Brain microvascular endothelial cell (primary cell): ENCODE measurements at regions not wholly inside any gene's neighbourhood (a gene's known extent, or its start where the extent isn't known, plus 50 kb on each side); places are given as distances from the start of the nearest gene placed in this dataset.

Experiments
- DNase-seq: peaks from one replicate; pipeline ENCODE4 v3.0.0-alpha.2; 2020
- H3K27ac ChIP-seq: fragments of 250-450 bp; sonication (Bioruptor Pico); 2 replicates; pipeline ENCODE4 v1.5.1; 2020; ENCODE audit warnings: mild to moderate bottlenecking, moderate library complexity
- H3K27me3 ChIP-seq: fragments of 250-450 bp; sonication (Bioruptor Pico); replicated peaks from 2 replicates; pipeline ENCODE4 v1.5.1; 2020; ENCODE audit warnings: mild to moderate bottlenecking
- H3K36me3 ChIP-seq: fragments of 250-450 bp; sonication (Bioruptor Pico); replicated peaks from 2 replicates; pipeline ENCODE4 v1.5.1; 2020; ENCODE audit warnings: mild to moderate bottlenecking
- H3K4me3 ChIP-seq: 2 replicates; pipeline ENCODE4 v1.5.1; 2011; ENCODE audit warnings: low read depth, mild to moderate bottlenecking, control low read depth, low read length, moderate library complexity
- in situ Hi-C: cut with HindIII; loops from 2 replicates; pipeline ENCODE4 v1.10.0; 2017; ENCODE audit warnings: low sequenced_read_pairs, low pct_ligation_motif_present
- TF ChIP-seq, protein P1 (sequence below): IDR thresholded peaks from 2 replicates; pipeline ENCODE4 v1.5.1; 2011; ENCODE audit warnings: low read depth, mild to moderate bottlenecking, moderate library complexity, low read length, control low read depth, inconsistent platforms; ENCODE audit errors: missing control alignments

DNA sequence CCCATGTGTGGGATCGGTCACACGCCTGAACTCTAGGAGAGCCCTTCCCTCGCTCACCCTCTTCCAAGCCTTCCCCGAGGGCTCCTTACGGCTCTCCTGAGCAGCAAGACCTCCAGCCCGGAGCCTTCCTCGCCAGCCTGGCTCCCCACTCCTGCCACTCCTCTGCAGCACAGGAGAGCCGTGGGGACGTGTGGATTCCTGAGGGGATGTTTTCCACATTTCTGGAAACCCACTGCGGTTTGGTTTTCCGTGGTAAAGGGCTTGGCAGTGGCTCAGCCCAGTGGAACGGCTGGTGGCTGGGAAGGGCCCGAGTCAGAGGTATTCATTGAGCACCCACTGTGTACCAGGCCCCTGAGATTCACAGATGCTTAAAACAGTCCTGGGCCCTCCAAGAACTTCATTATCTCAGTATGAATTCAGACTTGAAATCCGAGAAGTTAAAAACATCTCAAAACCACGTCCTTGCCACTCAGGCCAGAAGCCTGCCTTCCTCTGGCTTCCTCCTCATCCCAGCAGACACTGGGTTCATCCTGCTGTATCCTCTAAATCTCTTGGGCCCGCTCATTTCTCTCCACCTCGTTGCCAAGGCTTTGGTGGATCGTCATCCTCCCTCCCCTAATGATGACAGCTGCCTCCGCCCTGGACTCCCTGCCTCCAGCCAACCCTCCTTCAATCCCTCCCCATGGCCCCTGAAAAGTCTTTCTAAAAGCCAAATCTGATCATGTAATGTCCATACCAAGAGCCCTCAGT, 109.6 kb downstream of the FGF18 start:
- DNase-seq: no peak
- in situ Hi-C loops: no loop called here
- TF ChIP-seq, protein P1, sequence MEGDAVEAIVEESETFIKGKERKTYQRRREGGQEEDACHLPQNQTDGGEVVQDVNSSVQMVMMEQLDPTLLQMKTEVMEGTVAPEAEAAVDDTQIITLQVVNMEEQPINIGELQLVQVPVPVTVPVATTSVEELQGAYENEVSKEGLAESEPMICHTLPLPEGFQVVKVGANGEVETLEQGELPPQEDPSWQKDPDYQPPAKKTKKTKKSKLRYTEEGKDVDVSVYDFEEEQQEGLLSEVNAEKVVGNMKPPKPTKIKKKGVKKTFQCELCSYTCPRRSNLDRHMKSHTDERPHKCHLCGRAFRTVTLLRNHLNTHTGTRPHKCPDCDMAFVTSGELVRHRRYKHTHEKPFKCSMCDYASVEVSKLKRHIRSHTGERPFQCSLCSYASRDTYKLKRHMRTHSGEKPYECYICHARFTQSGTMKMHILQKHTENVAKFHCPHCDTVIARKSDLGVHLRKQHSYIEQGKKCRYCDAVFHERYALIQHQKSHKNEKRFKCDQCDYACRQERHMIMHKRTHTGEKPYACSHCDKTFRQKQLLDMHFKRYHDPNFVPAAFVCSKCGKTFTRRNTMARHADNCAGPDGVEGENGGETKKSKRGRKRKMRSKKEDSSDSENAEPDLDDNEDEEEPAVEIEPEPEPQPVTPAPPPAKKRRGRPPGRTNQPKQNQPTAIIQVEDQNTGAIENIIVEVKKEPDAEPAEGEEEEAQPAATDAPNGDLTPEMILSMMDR: no peak

DNA sequence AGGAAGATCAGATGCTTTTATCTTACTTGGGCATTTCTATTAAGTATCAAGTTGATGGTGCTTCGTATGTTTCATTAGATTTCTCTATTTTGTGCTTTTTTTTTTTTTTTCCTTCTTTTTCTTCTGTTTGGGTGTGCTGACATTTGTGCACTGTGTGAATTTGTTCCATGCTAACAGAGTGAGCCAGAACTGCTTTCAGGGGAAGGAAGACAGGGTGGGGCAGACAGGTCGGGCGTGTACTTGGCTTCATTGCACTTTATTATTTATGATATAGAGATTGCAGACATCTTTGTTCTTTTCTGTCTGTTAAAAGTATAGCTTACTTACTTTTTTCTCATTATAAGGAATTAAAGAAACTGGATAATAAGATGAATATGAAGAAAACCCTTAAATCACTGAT, 112.2 kb downstream of the FGF18 start:
- H3K4me3 ChIP-seq: no peak overlapping the region
- in situ Hi-C loops: no loop called here

More for the DNA sequence above, 109.6 kb downstream of the FGF18 start:
- Histone ChIP-seq H3K27me3 (no peaks in the 10 kb centered on the region), H3K27ac (no peak overlapping the region), H3K4me3 (no peak overlapping the region), H3K36me3 (no peaks in the 10 kb centered on the region)

DNA sequence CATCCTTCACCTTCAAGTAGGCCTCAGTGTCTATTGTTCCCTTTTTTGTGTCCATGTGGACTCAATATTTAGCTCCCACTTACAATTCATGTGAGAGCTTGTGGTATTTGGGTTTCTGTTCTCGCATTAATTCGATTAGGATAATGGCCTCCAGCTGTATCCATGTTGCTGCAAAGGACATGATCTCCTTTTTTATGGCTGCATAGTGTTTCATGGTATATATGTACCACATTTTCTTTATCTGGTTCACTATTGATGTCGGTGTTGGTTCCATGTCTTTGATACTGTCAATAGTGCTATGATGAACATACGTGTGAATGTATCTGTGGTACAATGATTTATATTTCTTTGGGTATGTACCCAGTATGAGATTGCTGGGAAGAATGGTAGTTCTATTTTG, 113.7 kb downstream of the FGF18 start:
- in situ Hi-C loops: no loop called here
- no peaks in the 10 kb centered on the region for H3K27me3 ChIP-seq
- H3K4me3 ChIP-seq: no peak overlapping the region
- H3K27ac ChIP-seq: no peak overlapping the region
- TF ChIP-seq, protein P1: no peak
- H3K36me3 ChIP-seq: no peaks in the 10 kb centered on the region
- DNase-seq: no peak

More for the DNA sequence above, 112.2 kb downstream of the FGF18 start:
- DNase-seq: no peak
- no peaks in the 10 kb centered on the region for H3K36me3 ChIP-seq
- TF ChIP-seq, protein P1: no peak
- H3K27ac ChIP-seq: no peak overlapping the region
- H3K27me3 ChIP-seq: no peaks in the 10 kb centered on the region

DNA sequence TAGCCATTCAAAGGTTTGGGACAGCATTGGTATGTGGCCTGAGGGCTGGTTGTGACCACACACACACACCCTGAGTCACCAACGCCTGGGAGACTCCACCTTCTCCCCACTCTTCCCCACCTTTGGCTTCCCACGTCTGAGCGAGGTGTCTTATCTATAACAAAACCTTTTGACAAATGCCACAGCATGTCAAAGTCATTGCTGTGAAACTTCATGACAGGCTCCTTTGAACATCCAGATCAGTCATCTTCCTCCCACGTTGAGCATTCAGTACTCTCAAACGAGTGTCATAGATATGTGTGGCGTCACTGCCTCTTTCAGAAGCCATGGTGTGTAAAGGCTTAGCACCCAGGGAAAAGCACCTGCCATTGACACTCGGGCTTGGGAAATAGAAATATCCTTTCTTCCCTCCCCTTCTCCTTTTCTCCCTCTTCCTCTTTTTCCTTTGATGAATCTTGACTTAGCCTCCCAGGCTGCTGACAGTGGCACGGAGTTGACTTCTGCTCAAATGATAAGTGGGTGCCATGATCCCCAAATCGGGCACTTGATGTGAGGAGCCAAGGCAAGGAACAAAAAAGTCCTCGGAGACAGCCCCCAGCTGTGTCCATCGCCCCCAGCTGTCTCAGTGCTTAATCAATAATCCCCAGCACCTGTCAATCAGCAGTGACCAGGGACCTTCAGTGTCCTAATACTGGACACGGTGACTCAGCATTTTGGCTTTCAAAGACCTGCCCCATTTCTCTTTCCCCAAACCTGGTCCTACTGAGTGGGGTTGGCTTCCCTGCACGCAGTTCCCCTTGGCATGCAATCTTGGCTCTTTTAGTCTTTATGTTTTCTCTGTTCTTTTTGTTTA, 114.8 kb downstream of the FGF18 start:
- no peak for DNase-seq
- no peaks in the 10 kb centered on the region for H3K36me3 ChIP-seq
- no peak overlapping the region for H3K27ac ChIP-seq
- no peak overlapping the region for H3K4me3 ChIP-seq
- no peaks in the 10 kb centered on the region for H3K27me3 ChIP-seq
- TF ChIP-seq, protein P1: no peak
- in situ Hi-C loops: no loop called here

DNA sequence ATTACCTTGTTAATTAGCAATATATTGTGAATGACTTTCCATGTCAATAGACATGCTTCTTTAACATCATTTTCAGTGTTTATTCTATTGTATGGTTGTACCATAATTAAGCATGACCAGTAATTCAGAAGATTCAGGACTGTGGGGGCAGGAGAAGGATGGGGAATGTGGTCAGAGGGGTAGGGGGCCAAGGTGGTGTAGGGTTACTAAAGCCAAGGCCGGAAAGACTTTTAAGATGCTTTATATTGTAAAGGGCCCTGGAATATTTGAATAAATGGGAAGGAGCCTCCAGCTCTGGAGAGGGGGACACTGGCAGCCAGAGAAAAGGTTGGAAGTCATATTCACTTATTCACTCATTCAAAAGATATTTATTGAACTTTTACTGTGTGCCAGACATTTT, 115.7 kb downstream of the FGF18 start:
- Histone ChIP-seq H3K27me3 (no peaks in the 10 kb centered on the region), H3K36me3 (no peaks in the 10 kb centered on the region), H3K4me3 (no peak overlapping the region), H3K27ac (no peak overlapping the region)
- no peak for DNase-seq
- TF ChIP-seq, protein P1: no peak
- in situ Hi-C loops: no loop called here
